DND-41 (cell line): ENCODE measurements at regions not wholly inside any gene's neighbourhood (a gene's known extent, or its start where the extent isn't known, plus 50 kb on each side); places are given as distances from the start of the nearest gene placed in this dataset.

Source experiments
- EZH2 ChIP-seq: IDR thresholded peaks from 3 replicates; pipeline ENCODE4 v1.6.1; 2012; ENCODE audit warnings: borderline replicate concordance, low read depth, mild to moderate bottlenecking, moderate library complexity, low read length, inconsistent platforms; ENCODE audit not compliant: severe bottlenecking
- TF ChIP-seq, protein P1 (sequence below): IDR thresholded peaks from 2 replicates; pipeline ENCODE4 v1.5.1; 2012; ENCODE audit warnings: borderline replicate concordance, low read length, moderate library complexity, mild to moderate bottlenecking; ENCODE audit not compliant: poor library complexity, severe bottlenecking; ENCODE audit errors: extremely low read depth

DNA sequence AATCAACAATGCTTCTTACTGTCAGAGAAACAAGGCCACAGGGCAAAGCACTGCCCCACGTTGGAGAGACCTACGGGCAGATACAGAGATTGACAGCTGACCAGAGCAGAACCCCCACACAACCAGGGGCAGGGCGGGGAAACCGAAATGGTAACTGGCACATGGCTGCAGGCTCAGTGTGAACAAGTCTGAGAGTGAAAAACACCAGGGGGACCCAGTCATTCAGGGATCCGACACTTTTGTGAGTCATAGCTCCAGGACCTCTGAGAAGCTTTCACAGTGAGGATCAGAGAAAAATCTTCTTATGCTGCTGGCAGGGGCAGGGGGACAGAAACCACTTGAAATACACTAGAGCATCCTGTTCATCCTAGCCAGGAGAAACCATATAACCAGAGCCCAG is 254.2 kb downstream of the C6orf118 start:
- TF ChIP-seq, protein P1, sequence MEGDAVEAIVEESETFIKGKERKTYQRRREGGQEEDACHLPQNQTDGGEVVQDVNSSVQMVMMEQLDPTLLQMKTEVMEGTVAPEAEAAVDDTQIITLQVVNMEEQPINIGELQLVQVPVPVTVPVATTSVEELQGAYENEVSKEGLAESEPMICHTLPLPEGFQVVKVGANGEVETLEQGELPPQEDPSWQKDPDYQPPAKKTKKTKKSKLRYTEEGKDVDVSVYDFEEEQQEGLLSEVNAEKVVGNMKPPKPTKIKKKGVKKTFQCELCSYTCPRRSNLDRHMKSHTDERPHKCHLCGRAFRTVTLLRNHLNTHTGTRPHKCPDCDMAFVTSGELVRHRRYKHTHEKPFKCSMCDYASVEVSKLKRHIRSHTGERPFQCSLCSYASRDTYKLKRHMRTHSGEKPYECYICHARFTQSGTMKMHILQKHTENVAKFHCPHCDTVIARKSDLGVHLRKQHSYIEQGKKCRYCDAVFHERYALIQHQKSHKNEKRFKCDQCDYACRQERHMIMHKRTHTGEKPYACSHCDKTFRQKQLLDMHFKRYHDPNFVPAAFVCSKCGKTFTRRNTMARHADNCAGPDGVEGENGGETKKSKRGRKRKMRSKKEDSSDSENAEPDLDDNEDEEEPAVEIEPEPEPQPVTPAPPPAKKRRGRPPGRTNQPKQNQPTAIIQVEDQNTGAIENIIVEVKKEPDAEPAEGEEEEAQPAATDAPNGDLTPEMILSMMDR = no peak
- TF ChIP-seq EZH2 = no peak
